ENCODE measurements at regions not wholly inside any gene's neighbourhood (a gene's known extent, or its start where the extent isn't known, plus 50 kb on each side); places are given as distances from the start of the nearest gene placed in this dataset.

DNA sequence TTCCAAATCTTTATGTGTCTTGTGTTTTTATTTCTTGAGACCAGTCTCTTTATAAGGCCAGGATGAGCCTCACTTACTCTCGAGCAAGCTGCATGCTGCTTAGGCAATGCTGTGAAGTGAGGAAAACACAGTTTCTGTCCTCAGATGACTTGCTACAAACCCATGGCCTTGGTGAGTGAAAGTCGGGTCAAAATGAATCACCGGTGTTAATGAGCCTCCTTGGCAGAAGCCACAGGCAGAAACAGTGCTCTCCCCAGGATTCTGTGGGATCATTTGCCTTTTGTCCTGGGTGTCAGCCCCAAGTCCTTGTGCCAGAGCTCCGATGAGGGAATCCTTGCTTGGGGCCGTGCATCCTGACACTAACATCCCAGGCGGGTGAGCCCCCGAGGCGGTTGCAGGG lies 482.5 kb downstream of the QKI start:
- TF ChIP-seq EGR1 (IDR thresholded peaks at IDR 0.05) (no peak), YY1 (IDR thresholded peaks at IDR 0.05; ENCODE audit: low read depth) (no peak), TAF1 (IDR thresholded peaks at IDR 0.05; ENCODE audit: low read depth) (no peak), EP300 (IDR thresholded peaks at IDR 0.05; ENCODE audit: borderline replicate concordance) (no peak)
- TF ChIP-seq, protein P1, sequence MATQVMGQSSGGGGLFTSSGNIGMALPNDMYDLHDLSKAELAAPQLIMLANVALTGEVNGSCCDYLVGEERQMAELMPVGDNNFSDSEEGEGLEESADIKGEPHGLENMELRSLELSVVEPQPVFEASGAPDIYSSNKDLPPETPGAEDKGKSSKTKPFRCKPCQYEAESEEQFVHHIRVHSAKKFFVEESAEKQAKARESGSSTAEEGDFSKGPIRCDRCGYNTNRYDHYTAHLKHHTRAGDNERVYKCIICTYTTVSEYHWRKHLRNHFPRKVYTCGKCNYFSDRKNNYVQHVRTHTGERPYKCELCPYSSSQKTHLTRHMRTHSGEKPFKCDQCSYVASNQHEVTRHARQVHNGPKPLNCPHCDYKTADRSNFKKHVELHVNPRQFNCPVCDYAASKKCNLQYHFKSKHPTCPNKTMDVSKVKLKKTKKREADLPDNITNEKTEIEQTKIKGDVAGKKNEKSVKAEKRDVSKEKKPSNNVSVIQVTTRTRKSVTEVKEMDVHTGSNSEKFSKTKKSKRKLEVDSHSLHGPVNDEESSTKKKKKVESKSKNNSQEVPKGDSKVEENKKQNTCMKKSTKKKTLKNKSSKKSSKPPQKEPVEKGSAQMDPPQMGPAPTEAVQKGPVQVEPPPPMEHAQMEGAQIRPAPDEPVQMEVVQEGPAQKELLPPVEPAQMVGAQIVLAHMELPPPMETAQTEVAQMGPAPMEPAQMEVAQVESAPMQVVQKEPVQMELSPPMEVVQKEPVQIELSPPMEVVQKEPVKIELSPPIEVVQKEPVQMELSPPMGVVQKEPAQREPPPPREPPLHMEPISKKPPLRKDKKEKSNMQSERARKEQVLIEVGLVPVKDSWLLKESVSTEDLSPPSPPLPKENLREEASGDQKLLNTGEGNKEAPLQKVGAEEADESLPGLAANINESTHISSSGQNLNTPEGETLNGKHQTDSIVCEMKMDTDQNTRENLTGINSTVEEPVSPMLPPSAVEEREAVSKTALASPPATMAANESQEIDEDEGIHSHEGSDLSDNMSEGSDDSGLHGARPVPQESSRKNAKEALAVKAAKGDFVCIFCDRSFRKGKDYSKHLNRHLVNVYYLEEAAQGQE (IDR thresholded peaks at IDR 0.05; ENCODE audit: low read depth): no peak
- TF ChIP-seq, protein P2, sequence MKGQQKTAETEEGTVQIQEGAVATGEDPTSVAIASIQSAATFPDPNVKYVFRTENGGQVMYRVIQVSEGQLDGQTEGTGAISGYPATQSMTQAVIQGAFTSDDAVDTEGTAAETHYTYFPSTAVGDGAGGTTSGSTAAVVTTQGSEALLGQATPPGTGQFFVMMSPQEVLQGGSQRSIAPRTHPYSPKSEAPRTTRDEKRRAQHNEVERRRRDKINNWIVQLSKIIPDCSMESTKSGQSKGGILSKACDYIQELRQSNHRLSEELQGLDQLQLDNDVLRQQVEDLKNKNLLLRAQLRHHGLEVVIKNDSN (IDR thresholded peaks at IDR 0.05): no peak
- TF ChIP-seq, protein P3, sequence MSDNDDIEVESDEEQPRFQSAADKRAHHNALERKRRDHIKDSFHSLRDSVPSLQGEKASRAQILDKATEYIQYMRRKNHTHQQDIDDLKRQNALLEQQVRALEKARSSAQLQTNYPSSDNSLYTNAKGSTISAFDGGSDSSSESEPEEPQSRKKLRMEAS (IDR thresholded peaks at IDR 0.05): no peak

DNA sequence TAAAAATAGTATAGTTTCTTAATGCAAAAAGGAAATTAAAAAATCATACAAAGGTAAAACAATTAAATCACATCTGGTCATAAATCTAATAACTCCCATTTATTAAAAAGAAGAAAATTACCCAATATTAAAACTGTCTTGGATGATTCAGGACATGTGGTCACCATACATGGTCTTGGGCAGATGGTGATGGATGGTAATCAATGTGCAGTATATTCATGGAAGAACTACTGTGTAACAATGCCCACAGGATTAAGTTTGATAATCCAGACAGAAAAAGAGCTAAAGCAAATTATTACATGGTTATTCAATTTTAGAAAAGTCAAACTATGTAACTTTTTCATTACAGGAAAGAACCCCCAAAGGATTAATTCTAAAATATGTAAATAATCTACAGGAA lies 480.6 kb downstream of the QKI start:
- TF ChIP-seq TEAD4 (IDR thresholded peaks at IDR 0.05) (no peak), RAD21 (IDR thresholded peaks at IDR 0.05; ENCODE audit: low read depth) (no peak), YY1 (IDR thresholded peaks at IDR 0.05; ENCODE audit: low read depth) (no peak), EGR1 (IDR thresholded peaks at IDR 0.05) (no peak), CEBPB (IDR thresholded peaks at IDR 0.05) (no peak), EP300 (IDR thresholded peaks at IDR 0.05; ENCODE audit: borderline replicate concordance) (no peak), CREB1 (IDR thresholded peaks at IDR 0.05; ENCODE audit: low read depth) (no peak), TCF12 (IDR thresholded peaks at IDR 0.05; ENCODE audit: low read depth) (no peak), NFIC (IDR thresholded peaks at IDR 0.05) (no peak), TAF1 (IDR thresholded peaks at IDR 0.05; ENCODE audit: low read depth) (no peak), FOXM1 (IDR thresholded peaks at IDR 0.05; ENCODE audit: borderline replicate concordance, low read depth) (no peak), ZBTB7A (IDR thresholded peaks at IDR 0.05; ENCODE audit: low read depth) (no peak)
- TF ChIP-seq, protein P2 (IDR thresholded peaks at IDR 0.05): no peak
- TF ChIP-seq, protein P3 (IDR thresholded peaks at IDR 0.05): no peak
- TF ChIP-seq, protein P1 (IDR thresholded peaks at IDR 0.05; ENCODE audit: low read depth): no peak

DNA sequence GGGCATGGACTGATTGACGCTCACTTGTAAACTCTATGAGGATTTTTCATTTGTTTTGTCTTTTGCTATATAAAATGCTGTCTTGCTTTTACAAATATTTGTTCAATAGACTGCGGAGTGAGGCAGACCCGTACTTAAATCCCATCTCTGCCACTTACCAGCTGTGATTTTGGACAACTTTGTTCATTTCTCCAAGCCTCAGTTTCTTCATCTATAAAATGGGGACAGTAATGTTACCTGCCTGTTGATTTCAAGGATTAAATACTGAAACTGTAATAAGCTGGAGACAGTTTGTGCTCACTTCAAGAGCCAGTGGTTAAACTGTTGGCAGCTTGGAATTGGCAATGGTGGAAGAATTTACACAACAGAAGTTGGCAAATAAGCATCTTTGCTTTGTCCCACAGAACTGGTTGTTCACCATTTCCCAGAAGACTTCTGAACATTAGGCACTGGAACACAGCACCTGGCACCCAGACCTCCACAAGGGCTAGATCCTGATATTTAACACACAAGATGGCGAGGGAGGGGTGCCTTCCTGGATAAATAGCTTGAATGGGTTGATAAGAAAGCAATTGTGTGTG lies 479.2 kb downstream of the QKI start:
- TF ChIP-seq RAD21 (IDR thresholded peaks at IDR 0.05; ENCODE audit: low read depth) (no peak), TEAD4 (IDR thresholded peaks at IDR 0.05) (no peak), TAF1 (IDR thresholded peaks at IDR 0.05; ENCODE audit: low read depth) (no peak), ZBTB7A (IDR thresholded peaks at IDR 0.05; ENCODE audit: low read depth) (no peak), YY1 (IDR thresholded peaks at IDR 0.05; ENCODE audit: low read depth) (no peak), EGR1 (IDR thresholded peaks at IDR 0.05) (no peak)
- TF ChIP-seq, protein P1 (IDR thresholded peaks at IDR 0.05; ENCODE audit: low read depth): no peak

DNA sequence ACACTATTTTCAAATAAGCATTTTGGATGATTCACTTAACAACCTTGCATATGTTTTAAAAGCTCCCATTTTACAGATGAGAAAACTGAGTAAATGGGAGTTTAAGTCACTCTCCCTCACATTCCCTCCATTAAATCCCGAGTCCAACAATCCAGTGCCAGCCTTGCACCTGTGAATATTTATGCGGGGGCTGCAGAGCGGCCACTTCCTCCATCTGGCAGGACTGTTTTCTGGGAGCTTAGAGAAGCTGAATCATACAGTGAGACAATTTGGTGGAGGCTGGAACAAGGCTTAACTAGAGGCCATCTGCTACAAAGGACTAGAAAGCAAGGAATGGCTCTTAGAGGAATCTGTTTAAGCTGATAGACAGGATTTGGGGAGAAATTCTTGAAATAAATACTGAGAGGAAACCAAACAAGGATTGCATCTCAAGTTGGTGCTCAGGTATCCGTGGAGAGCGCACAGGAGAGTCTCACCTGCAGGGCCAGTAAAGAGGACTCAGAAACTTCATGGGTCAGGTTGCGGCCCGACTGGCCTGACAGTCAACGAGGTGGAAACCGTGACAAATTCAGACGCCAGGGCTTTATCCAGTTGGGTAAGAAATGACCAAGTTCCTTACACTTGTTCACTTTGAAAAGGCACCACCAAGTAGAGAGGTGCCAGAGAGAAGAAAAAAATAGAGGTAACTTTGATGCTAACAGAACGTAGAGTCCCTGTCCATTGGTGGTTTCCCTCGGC lies 478.5 kb downstream of the QKI start:
- no peak for TF ChIP-seq YY1 (IDR thresholded peaks at IDR 0.05; ENCODE audit: low read depth)
- no peak for TF ChIP-seq ZBTB7A (IDR thresholded peaks at IDR 0.05; ENCODE audit: low read depth)
- no peak for TF ChIP-seq TAF1 (IDR thresholded peaks at IDR 0.05; ENCODE audit: low read depth)
- no peak for TF ChIP-seq TEAD4 (IDR thresholded peaks at IDR 0.05)
- TF ChIP-seq, protein P2 (IDR thresholded peaks at IDR 0.05): no peak
- TF ChIP-seq, protein P1 (IDR thresholded peaks at IDR 0.05; ENCODE audit: low read depth): no peak
- TF ChIP-seq NFIC (IDR thresholded peaks at IDR 0.05): no peak
- no peak for TF ChIP-seq CREB1 (IDR thresholded peaks at IDR 0.05; ENCODE audit: low read depth)
- TF ChIP-seq FOXM1 (IDR thresholded peaks at IDR 0.05; ENCODE audit: borderline replicate concordance, low read depth): no peak
- TF ChIP-seq TCF12 (IDR thresholded peaks at IDR 0.05; ENCODE audit: low read depth): no peak
- TF ChIP-seq CEBPB (IDR thresholded peaks at IDR 0.05): no peak
- TF ChIP-seq, protein P3 (IDR thresholded peaks at IDR 0.05): no peak
- TF ChIP-seq EGR1 (IDR thresholded peaks at IDR 0.05): no peak
- TF ChIP-seq EP300 (IDR thresholded peaks at IDR 0.05; ENCODE audit: borderline replicate concordance): no peak
- no peak for TF ChIP-seq RAD21 (IDR thresholded peaks at IDR 0.05; ENCODE audit: low read depth)
